ENCODE measurements at regions not wholly inside any gene's neighbourhood (a gene's known extent, or its start where the extent isn't known, plus 50 kb on each side); places are given as distances from the start of the nearest gene placed in this dataset.

DNA sequence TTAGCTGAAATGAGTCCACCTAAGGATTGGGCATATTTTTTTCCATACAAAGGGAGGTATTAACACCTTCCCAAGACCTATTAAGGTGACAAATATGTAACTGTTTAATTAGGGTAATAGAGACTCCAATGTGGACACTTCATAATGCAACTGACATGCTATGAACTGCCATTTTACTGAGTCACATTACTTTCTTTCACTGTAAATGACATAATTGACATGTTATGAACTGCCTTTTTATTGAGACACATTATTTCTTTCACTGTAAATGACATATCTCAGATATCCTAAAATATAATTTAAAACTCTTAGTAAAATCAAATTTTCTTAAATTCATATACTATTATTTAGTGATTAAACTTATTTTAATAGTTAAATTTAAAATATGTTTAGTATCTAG is 528.8 kb upstream of the PCDH15 start (continued):
- TF ChIP-seq, protein P1, sequence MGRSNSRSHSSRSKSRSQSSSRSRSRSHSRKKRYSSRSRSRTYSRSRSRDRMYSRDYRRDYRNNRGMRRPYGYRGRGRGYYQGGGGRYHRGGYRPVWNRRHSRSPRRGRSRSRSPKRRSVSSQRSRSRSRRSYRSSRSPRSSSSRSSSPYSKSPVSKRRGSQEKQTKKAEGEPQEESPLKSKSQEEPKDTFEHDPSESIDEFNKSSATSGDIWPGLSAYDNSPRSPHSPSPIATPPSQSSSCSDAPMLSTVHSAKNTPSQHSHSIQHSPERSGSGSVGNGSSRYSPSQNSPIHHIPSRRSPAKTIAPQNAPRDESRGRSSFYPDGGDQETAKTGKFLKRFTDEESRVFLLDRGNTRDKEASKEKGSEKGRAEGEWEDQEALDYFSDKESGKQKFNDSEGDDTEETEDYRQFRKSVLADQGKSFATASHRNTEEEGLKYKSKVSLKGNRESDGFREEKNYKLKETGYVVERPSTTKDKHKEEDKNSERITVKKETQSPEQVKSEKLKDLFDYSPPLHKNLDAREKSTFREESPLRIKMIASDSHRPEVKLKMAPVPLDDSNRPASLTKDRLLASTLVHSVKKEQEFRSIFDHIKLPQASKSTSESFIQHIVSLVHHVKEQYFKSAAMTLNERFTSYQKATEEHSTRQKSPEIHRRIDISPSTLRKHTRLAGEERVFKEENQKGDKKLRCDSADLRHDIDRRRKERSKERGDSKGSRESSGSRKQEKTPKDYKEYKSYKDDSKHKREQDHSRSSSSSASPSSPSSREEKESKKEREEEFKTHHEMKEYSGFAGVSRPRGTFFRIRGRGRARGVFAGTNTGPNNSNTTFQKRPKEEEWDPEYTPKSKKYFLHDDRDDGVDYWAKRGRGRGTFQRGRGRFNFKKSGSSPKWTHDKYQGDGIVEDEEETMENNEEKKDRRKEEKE (IDR thresholded peaks at IDR 0.05) = no peak

DNA sequence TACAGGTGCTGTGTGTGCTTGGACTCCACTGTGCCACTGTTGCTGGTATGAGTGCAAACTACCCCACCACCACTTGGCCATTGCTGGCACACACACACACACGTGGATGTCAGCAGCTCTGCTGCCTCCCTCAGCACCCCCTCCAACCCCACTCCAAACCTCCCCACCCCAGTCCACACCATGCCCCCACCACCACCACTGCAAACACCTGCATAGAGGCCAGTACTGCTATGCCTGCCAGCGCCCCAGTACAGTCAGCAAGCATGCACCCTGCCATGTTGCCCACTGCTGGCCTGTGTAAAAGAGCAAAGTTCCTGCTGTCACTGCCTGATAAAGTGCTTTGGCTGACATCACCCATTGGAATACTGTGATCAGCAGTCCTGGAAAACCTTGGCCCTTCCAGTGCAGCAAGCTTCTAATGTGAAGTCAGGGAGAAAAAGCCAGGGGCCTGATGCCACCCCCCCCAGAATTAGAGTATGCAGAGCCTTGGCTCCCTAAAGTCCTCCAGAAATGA is 519.2 kb upstream of the PCDH15 start:
- WGBS (ENCODE audit: insufficient coverage, insufficient replicate concordance, low lambda C conversion rate, missing lambda C conversion rate) = 0% methylated on average over 1 of the region's 2 CpGs
- no peak overlapping the region for H3K9ac ChIP-seq (ENCODE audit: control insufficient read depth, insufficient read depth, low read length)
- H3K4me3 ChIP-seq = no peak overlapping the region
- DNase-seq (ENCODE audit: low read depth, low spot score) = no peak
- no peaks in the 10 kb centered on the region for H3K9me3 ChIP-seq (replicated peaks; ENCODE audit: control insufficient read depth, insufficient read depth, low read length)
- CTCF ChIA-PET = no interaction called here
- no peak overlapping the region for H2AFZ ChIP-seq (ENCODE audit: control insufficient read depth, low read depth, low read length)
- H4K20me1 ChIP-seq (ENCODE audit: control insufficient read depth, insufficient read depth) = no peaks in the 10 kb centered on the region
- H3K4me2 ChIP-seq (ENCODE audit: control insufficient read depth, insufficient read depth) = no peak overlapping the region
- BruUV-seq (replicated peaks) = no TSS peak
- H3K79me2 ChIP-seq (ENCODE audit: control insufficient read depth, insufficient read depth, low read length) = no peaks in the 10 kb centered on the region
- SMC1A ChIA-PET (ENCODE audit: uncharacterized antibody, unreplicated experiment) = no interaction called here
- no peak for FAIRE-seq
- H3K27ac ChIP-seq (ENCODE audit: control insufficient read depth, insufficient read depth) = no peak overlapping the region
- TF ChIP-seq ZNF622 (IDR thresholded peaks at IDR 0.05) (no peak), NR2C2 (IDR thresholded peaks at IDR 0.05; ENCODE audit: borderline replicate concordance, control insufficient read depth, insufficient read length, low read depth) (no peak), BHLHE40 (IDR thresholded peaks at IDR 0.05; ENCODE audit: borderline replicate concordance in 1 of 2, low read depth in 2 of 2, low read length in 1 of 2) (no peak), RELA (IDR thresholded peaks at IDR 0.05; ENCODE audit: borderline replicate concordance, partially characterized antibody) (no peak), YY1 (IDR thresholded peaks at IDR 0.05; ENCODE audit: low read depth, low read length) (no peak), BACH1 (IDR thresholded peaks at IDR 0.05; ENCODE audit: borderline replicate concordance) (no peak), CREM (IDR thresholded peaks at IDR 0.05; ENCODE audit: low read depth) (no peak), ATF7 (IDR thresholded peaks at IDR 0.05; ENCODE audit: low read depth) (no peak), SP1 (IDR thresholded peaks at IDR 0.05; ENCODE audit: low read depth, low read length) (no peak), MEF2A (IDR thresholded peaks at IDR 0.05; ENCODE audit: insufficient read depth, low read depth, low read length) (no peak)
- TF ChIP-seq, protein P2, sequence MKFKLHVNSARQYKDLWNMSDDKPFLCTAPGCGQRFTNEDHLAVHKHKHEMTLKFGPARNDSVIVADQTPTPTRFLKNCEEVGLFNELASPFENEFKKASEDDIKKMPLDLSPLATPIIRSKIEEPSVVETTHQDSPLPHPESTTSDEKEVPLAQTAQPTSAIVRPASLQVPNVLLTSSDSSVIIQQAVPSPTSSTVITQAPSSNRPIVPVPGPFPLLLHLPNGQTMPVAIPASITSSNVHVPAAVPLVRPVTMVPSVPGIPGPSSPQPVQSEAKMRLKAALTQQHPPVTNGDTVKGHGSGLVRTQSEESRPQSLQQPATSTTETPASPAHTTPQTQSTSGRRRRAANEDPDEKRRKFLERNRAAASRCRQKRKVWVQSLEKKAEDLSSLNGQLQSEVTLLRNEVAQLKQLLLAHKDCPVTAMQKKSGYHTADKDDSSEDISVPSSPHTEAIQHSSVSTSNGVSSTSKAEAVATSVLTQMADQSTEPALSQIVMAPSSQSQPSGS (IDR thresholded peaks at IDR 0.05; ENCODE audit: low read length) = no peak
- no peak for ATAC-seq
- RAD21 ChIA-PET (ENCODE audit: unreplicated experiment) = no interaction called here
- no peaks in the 10 kb centered on the region for H3K4me1 ChIP-seq (ENCODE audit: control insufficient read depth, insufficient read depth, low read length)
- intact Hi-C loops (cut with micrococcal nuclease; ENCODE audit: unreplicated experiment) (no loop called here), in situ Hi-C loops (cut with MboI) (no loop called here)
- POLR2A ChIA-PET = no interaction called here
- H3K27me3 ChIP-seq (replicated peaks in 1 of 2; ENCODE audit: control insufficient read depth in 2 of 2, insufficient read depth in 2 of 2, low read length in 1 of 2) = no peaks in the 10 kb centered on the region
- no peaks in the 10 kb centered on the region for H3K36me3 ChIP-seq (ENCODE audit: control insufficient read depth in 2 of 2, insufficient read depth in 2 of 2, low read length in 1 of 2)
